ENCODE measurements at regions not wholly inside any gene's neighbourhood (a gene's known extent, or its start where the extent isn't known, plus 50 kb on each side); places are given as distances from the start of the nearest gene placed in this dataset.

- DNase-seq = no peak
- no peaks in the 10 kb centered on the region for H3K9me3 ChIP-seq
- H3K4me3 ChIP-seq = no peak overlapping the region
- H3K27me3 ChIP-seq = no peaks in the 10 kb centered on the region
- intact Hi-C loops (cut with DNase I) = no loop called here
- H3K36me3 ChIP-seq = no peaks in the 10 kb centered on the region
- ATAC-seq = no peak
- H3K4me1 ChIP-seq = peaks cover 0 to 5% of the 10 kb centered on the region in 2 donors
- TF ChIP-seq, protein P1, sequence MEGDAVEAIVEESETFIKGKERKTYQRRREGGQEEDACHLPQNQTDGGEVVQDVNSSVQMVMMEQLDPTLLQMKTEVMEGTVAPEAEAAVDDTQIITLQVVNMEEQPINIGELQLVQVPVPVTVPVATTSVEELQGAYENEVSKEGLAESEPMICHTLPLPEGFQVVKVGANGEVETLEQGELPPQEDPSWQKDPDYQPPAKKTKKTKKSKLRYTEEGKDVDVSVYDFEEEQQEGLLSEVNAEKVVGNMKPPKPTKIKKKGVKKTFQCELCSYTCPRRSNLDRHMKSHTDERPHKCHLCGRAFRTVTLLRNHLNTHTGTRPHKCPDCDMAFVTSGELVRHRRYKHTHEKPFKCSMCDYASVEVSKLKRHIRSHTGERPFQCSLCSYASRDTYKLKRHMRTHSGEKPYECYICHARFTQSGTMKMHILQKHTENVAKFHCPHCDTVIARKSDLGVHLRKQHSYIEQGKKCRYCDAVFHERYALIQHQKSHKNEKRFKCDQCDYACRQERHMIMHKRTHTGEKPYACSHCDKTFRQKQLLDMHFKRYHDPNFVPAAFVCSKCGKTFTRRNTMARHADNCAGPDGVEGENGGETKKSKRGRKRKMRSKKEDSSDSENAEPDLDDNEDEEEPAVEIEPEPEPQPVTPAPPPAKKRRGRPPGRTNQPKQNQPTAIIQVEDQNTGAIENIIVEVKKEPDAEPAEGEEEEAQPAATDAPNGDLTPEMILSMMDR (IDR thresholded peaks at IDR 0.05) = no peak
- H3K27ac ChIP-seq = peak overlapping the region in 1 of 2 donors; percentile 35
Observed at GRCh38 chr15:96182736-96183513, 147.6 kb upstream of the NR2F2 start.

DNA sequence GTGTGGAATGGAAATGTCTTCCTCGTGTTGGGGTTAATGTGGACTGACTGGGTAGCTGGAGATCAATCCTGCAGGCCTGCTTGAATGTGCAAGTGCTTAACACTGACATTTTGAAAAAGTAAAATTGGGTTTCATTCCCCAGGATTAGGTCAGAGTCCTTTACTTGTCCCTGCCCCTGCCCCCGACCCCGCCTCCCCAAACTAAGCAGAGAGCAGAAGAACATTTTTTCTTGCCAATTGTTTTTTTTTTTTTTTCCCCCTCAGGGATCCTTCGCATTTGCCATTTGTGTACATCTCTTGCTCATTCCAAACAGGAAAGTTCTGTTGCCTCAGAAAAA, 147.0 kb upstream of the NR2F2 start:
- ATAC-seq (no peak), DNase-seq (no peak)
- no peaks in the 10 kb centered on the region for H3K27me3 ChIP-seq
- peaks cover 0 to 5% of the 10 kb centered on the region in 2 donors for H3K4me1 ChIP-seq
- H3K27ac ChIP-seq = no peak overlapping the region
- no peaks in the 10 kb centered on the region for H3K36me3 ChIP-seq
- H3K4me3 ChIP-seq = no peak overlapping the region
- H3K9me3 ChIP-seq = no peaks in the 10 kb centered on the region
- TF ChIP-seq, protein P1 (IDR thresholded peaks at IDR 0.05) = no peak
- intact Hi-C loops (cut with DNase I) = no loop called here

DNA sequence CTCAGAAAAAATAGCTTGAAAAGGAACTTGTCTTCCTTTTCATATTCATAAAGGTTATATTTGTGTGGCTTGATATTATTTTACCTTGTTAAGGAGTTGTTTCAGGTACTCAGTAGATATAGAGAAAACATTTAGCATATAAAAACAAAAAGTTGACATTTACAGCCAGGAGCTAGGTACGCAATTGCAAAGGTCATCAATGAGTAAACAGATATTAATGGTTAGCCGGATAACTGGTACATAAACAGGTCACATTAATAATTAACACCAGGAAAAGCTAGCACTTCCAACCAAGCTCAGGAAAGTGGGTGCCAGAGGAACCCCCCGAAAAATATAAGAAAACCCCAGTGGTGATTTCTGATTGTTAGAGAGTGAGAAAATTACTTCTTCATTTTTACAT, 146.6 kb upstream of the NR2F2 start:
- DNase-seq = no peak
- Histone ChIP-seq H3K4me3 (no peak overlapping the region), H3K36me3 (no peaks in the 10 kb centered on the region), H3K27ac (no peak overlapping the region), H3K27me3 (no peaks in the 10 kb centered on the region), H3K4me1 (peaks cover 0 to 5% of the 10 kb centered on the region in 2 donors), H3K9me3 (no peaks in the 10 kb centered on the region)
- ATAC-seq = no peak
- intact Hi-C loops (cut with DNase I) = no loop called here
- TF ChIP-seq, protein P1 (IDR thresholded peaks at IDR 0.05) = no peak

GRCh38 chr15:96184297-96184696, 146.2 kb upstream of the NR2F2 start:
- Histone ChIP-seq H3K9me3 (no peaks in the 10 kb centered on the region), H3K4me3 (no peak overlapping the region), H3K36me3 (no peaks in the 10 kb centered on the region), H3K27me3 (no peaks in the 10 kb centered on the region), H3K27ac (no peak overlapping the region), H3K4me1 (peaks cover 0 to 5% of the 10 kb centered on the region in 2 donors)
- TF ChIP-seq, protein P1 (IDR thresholded peaks at IDR 0.05) = no peak
- ATAC-seq (no peak), DNase-seq (no peak)
- intact Hi-C loops (cut with DNase I) = no loop called here

DNA sequence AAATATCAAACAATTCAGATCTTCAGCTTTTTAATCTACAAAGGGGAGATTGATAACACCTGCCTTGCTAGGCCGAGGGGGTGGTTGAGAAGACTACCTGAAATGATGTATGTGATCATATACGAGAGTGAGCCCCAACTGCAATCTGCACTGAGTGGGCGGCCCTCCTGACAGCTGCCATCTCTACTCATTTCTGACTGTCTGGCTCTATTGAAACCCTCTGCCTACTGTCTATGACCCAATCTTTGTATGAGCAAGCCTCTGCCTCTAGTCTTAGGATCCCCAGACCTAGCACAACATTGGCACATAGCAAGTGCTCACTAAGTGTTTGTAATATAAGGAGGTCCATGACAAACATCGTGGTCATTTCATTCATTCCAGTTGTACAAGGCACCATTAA, 144.4 kb upstream of the NR2F2 start:
- H3K27me3 ChIP-seq = no peaks in the 10 kb centered on the region
- no peaks in the 10 kb centered on the region for H3K9me3 ChIP-seq
- H3K27ac ChIP-seq = no peak overlapping the region
- H3K4me3 ChIP-seq = no peak overlapping the region
- TF ChIP-seq, protein P1 (IDR thresholded peaks at IDR 0.05) = no peak
- intact Hi-C loops (cut with DNase I) = no loop called here
- DNase-seq = no peak
- no peak for ATAC-seq
- no peaks in the 10 kb centered on the region for H3K36me3 ChIP-seq
- peaks cover 0 to 5% of the 10 kb centered on the region in 2 donors for H3K4me1 ChIP-seq
